ENCODE measurements at regions not wholly inside any gene's neighbourhood (a gene's known extent, or its start where the extent isn't known, plus 50 kb on each side); places are given as distances from the start of the nearest gene placed in this dataset.

DNA sequence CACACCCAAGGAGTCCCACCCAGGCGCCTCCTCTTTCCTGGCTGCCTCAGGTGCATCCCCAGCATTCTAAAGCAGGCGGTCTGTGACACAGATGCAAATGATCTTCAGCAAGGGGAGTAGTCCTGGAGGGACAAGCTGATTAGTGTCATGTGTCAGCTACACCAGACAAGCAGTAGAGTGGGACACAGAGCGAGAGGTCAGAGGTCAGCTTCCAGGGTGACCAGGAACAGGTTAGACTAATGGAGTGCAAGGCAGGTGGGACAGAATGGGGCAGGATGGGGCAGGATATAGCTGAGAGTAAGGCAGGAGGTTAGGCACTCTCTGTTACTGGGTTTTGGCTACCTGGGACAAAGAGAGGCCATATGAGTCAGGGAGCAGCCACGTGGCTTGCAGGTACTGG is 534.0 kb downstream of the FUT8 start:
- no peak overlapping the region for H3K4me3 ChIP-seq (ENCODE audit: low read length)
- no peak overlapping the region for H3K4me2 ChIP-seq (ENCODE audit: low read depth, low read length)
- no peaks in the 10 kb centered on the region for H4K20me1 ChIP-seq (ENCODE audit: insufficient read depth, low read length)
- no peaks in the 10 kb centered on the region for H3K79me2 ChIP-seq (ENCODE audit: low read length)
- no peak overlapping the region for H3K27ac ChIP-seq (ENCODE audit: low read length)
- no peaks in the 10 kb centered on the region for H3K27me3 ChIP-seq (replicated peaks; ENCODE audit: insufficient read depth, low read length)
- no peaks in the 10 kb centered on the region for H3F3A ChIP-seq (ENCODE audit: insufficient read depth, low read length)
- H3K9me2 ChIP-seq (replicated peaks; ENCODE audit: insufficient read depth, low read length), result no peaks in the 10 kb centered on the region
- H3K4me1 ChIP-seq (ENCODE audit: low read length), result no peaks in the 10 kb centered on the region
- H3K9ac ChIP-seq (ENCODE audit: low read length), result no peak overlapping the region
- no peaks in the 10 kb centered on the region for H3K9me3 ChIP-seq (replicated peaks; ENCODE audit: insufficient read depth, low read length)
- H2AFZ ChIP-seq (ENCODE audit: low read length), result no peak overlapping the region
- H3K36me3 ChIP-seq (replicated peaks; ENCODE audit: insufficient read depth, low read length), result no peaks in the 10 kb centered on the region
- TF ChIP-seq, protein P1, sequence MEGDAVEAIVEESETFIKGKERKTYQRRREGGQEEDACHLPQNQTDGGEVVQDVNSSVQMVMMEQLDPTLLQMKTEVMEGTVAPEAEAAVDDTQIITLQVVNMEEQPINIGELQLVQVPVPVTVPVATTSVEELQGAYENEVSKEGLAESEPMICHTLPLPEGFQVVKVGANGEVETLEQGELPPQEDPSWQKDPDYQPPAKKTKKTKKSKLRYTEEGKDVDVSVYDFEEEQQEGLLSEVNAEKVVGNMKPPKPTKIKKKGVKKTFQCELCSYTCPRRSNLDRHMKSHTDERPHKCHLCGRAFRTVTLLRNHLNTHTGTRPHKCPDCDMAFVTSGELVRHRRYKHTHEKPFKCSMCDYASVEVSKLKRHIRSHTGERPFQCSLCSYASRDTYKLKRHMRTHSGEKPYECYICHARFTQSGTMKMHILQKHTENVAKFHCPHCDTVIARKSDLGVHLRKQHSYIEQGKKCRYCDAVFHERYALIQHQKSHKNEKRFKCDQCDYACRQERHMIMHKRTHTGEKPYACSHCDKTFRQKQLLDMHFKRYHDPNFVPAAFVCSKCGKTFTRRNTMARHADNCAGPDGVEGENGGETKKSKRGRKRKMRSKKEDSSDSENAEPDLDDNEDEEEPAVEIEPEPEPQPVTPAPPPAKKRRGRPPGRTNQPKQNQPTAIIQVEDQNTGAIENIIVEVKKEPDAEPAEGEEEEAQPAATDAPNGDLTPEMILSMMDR (IDR thresholded peaks at IDR 0.05; ENCODE audit: low read length), result no peak
- TF ChIP-seq EZH2phosphoT487 (IDR thresholded peaks at IDR 0.05; ENCODE audit: low read length), result no peak
- no peak for TF ChIP-seq EZH2 (optimal IDR thresholded peaks at IDR 0.05; ENCODE audit: low read depth, low read length)
- no peak for DNase-seq

GRCh38 chr14:65948302-65948701 is 535.8 kb downstream of the FUT8 start:
- Histone ChIP-seq H3K9me3 (replicated peaks; ENCODE audit: insufficient read depth, low read length) (no peaks in the 10 kb centered on the region), H3K9ac (ENCODE audit: low read length) (no peak overlapping the region), H3K27ac (ENCODE audit: low read length) (no peak overlapping the region), H3K36me3 (replicated peaks; ENCODE audit: insufficient read depth, low read length) (no peaks in the 10 kb centered on the region), H3K4me2 (ENCODE audit: low read depth, low read length) (no peak overlapping the region), H3K79me2 (ENCODE audit: low read length) (no peaks in the 10 kb centered on the region), H3K9me2 (replicated peaks; ENCODE audit: insufficient read depth, low read length) (no peaks in the 10 kb centered on the region), H4K20me1 (ENCODE audit: insufficient read depth, low read length) (no peaks in the 10 kb centered on the region), H3K27me3 (replicated peaks; ENCODE audit: insufficient read depth, low read length) (no peaks in the 10 kb centered on the region), H3K4me3 (ENCODE audit: low read length) (no peak overlapping the region), H2AFZ (ENCODE audit: low read length) (no peak overlapping the region), H3F3A (ENCODE audit: insufficient read depth, low read length) (no peaks in the 10 kb centered on the region), H3K4me1 (ENCODE audit: low read length) (no peaks in the 10 kb centered on the region)
- TF ChIP-seq EZH2phosphoT487 (IDR thresholded peaks at IDR 0.05; ENCODE audit: low read length) (no peak), EZH2 (optimal IDR thresholded peaks at IDR 0.05; ENCODE audit: low read depth, low read length) (no peak)
- TF ChIP-seq, protein P1 (IDR thresholded peaks at IDR 0.05; ENCODE audit: low read length), result no peak
- no peak for DNase-seq

DNA sequence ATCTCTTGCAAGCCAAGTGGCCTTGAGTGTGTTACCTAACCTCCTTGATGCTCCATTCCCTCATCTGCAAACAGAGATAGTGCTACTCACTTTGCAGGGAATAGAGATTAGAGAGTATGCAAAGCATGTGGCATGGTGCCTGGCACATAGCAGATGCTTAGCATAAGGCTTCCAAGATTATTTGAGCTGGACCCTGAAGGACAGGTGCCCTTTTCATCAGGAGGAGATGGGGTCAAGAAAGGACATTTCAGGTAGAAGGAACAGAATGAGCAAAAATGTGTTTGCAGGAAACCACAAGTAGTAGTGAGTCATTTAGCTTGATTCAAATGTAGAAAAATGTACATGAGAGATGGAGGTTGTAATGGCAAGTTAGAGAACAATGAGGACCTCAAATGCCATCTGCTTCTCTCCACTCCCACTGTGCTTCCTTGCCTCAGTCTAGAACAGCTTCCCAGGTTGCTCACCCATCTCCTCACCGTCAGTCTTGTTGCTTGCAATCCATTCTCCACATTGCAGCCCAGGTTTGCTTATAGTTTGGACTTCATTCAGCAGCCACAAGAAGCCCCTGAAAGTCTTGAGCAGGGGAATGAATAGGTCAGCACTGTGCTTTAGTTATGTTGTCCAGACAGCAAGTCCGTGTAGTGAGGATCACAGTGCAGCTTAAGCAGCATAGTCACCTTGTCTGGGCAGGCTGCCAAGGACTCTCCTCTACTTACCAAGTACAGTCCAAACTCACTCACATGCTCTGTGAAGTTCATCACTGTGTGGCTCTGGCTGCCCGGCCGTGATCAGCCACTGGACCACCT is 536.3 kb upstream of the CCDC196 start:
- H2AFZ ChIP-seq (ENCODE audit: low read length), result no peak overlapping the region
- H3K4me2 ChIP-seq (ENCODE audit: low read depth, low read length), result no peak overlapping the region
- no peaks in the 10 kb centered on the region for H3K79me2 ChIP-seq (ENCODE audit: low read length)
- H3K9ac ChIP-seq (ENCODE audit: low read length), result no peak overlapping the region
- H3K27ac ChIP-seq (ENCODE audit: low read length), result no peak overlapping the region
- H3K27me3 ChIP-seq (replicated peaks; ENCODE audit: insufficient read depth, low read length), result no peaks in the 10 kb centered on the region
- no peaks in the 10 kb centered on the region for H3K4me1 ChIP-seq (ENCODE audit: low read length)
- H3K9me2 ChIP-seq (replicated peaks; ENCODE audit: insufficient read depth, low read length), result no peaks in the 10 kb centered on the region
- no peaks in the 10 kb centered on the region for H3F3A ChIP-seq (ENCODE audit: insufficient read depth, low read length)
- H4K20me1 ChIP-seq (ENCODE audit: insufficient read depth, low read length), result no peaks in the 10 kb centered on the region
- no peaks in the 10 kb centered on the region for H3K9me3 ChIP-seq (replicated peaks; ENCODE audit: insufficient read depth, low read length)
- no peak for TF ChIP-seq EZH2phosphoT487 (IDR thresholded peaks at IDR 0.05; ENCODE audit: low read length)
- TF ChIP-seq, protein P1 (IDR thresholded peaks at IDR 0.05; ENCODE audit: low read length), result no peak
- no peak for TF ChIP-seq EZH2 (optimal IDR thresholded peaks at IDR 0.05; ENCODE audit: low read depth, low read length)
- no peaks in the 10 kb centered on the region for H3K36me3 ChIP-seq (replicated peaks; ENCODE audit: insufficient read depth, low read length)
- H3K4me3 ChIP-seq (ENCODE audit: low read length), result no peak overlapping the region
- no peak for DNase-seq
